ENCODE measurements at regions not wholly inside any gene's neighbourhood (a gene's known extent, or its start where the extent isn't known, plus 50 kb on each side); places are given as distances from the start of the nearest gene placed in this dataset.
"Not testable (repeated sequence)": the region's sequence is repeated elsewhere in the genome, so short reads cannot be mapped to it uniquely, and the experiment has no call there.

- Histone ChIP-seq H4K20me1 (ENCODE audit: control insufficient read depth, extremely low read depth, insufficient read depth, low read length) (no peaks in the 10 kb centered on the region), H3K4me2 (ENCODE audit: extremely low read depth, insufficient read depth, low read length) (no peak overlapping the region), H3K9me3 (ENCODE audit: control insufficient read depth, insufficient read depth, low read depth, low read length) (no peaks in the 10 kb centered on the region), H3K9ac (ENCODE audit: insufficient read depth, low read length) (no peak overlapping the region), H3K27ac (ENCODE audit: insufficient read depth, low read length) (no peak overlapping the region), H2AFZ (ENCODE audit: low read length) (no peak overlapping the region), H3K36me3 (ENCODE audit: control insufficient read depth, insufficient read depth, low read length) (no peaks in the 10 kb centered on the region), H3K27me3 (ENCODE audit: control insufficient read depth, insufficient read depth, low read length) (no peaks in the 10 kb centered on the region), H3K79me2 (ENCODE audit: control insufficient read depth, insufficient read depth, low read length) (no peaks in the 10 kb centered on the region), H3K4me1 (ENCODE audit: control insufficient read depth, extremely low read depth, insufficient read depth, low read length) (no peaks in the 10 kb centered on the region), H3K4me3 (replicated peaks in 1 of 4; ENCODE audit: control extremely low read depth in 1 of 4, insufficient read depth in 1 of 4, low read depth in 3 of 4, low read length in 4 of 4) (no peak overlapping the region)
- peak in 1 of 2 donors; percentile 9 for DNase-seq (ENCODE audit: low read depth in 2 of 2)
- no peak for TF ChIP-seq CTCF (conservative IDR thresholded peaks at IDR 0.05 in 1 of 2, IDR thresholded peaks at IDR 0.05 in 1 of 2; ENCODE audit: low read depth in 1 of 2, low read length in 2 of 2)
- TF ChIP-seq EZH2 (IDR thresholded peaks at IDR 0.05; ENCODE audit: low read length, missing control alignments) = no peak
Observed at GRCh38 chr2:142557391-142557790, 320.1 kb upstream of the KYNU start.

- not testable (repeated sequence) for H4K20me1 ChIP-seq (ENCODE audit: control insufficient read depth, extremely low read depth, insufficient read depth, low read length); H3K4me3 ChIP-seq (replicated peaks in 1 of 4; ENCODE audit: control extremely low read depth in 1 of 4, insufficient read depth in 1 of 4, low read depth in 3 of 4, low read length in 4 of 4); H3K36me3 ChIP-seq (ENCODE audit: control insufficient read depth, insufficient read depth, low read length); H3K27ac ChIP-seq (ENCODE audit: insufficient read depth, low read length); H2AFZ ChIP-seq (ENCODE audit: low read length); H3K4me2 ChIP-seq (ENCODE audit: extremely low read depth, insufficient read depth, low read length); DNase-seq (ENCODE audit: low read depth in 2 of 2); H3K9ac ChIP-seq (ENCODE audit: insufficient read depth, low read length); H3K79me2 ChIP-seq (ENCODE audit: control insufficient read depth, insufficient read depth, low read length); H3K4me1 ChIP-seq (ENCODE audit: control insufficient read depth, extremely low read depth, insufficient read depth, low read length); H3K27me3 ChIP-seq (ENCODE audit: control insufficient read depth, insufficient read depth, low read length); H3K9me3 ChIP-seq (ENCODE audit: control insufficient read depth, insufficient read depth, low read depth, low read length)
Observed at GRCh38 chr2:142545999-142546398, 331.5 kb upstream of the KYNU start.

GRCh38 chr2:142545036-142545435 lies 332.4 kb upstream of the KYNU start:
- Histone ChIP-seq H3K4me3 (replicated peaks in 1 of 4; ENCODE audit: control extremely low read depth in 1 of 4, insufficient read depth in 1 of 4, low read depth in 3 of 4, low read length in 4 of 4) (no peak overlapping the region), H3K79me2 (ENCODE audit: control insufficient read depth, insufficient read depth, low read length) (no peaks in the 10 kb centered on the region), H3K4me2 (ENCODE audit: extremely low read depth, insufficient read depth, low read length) (no peak overlapping the region), H3K9ac (ENCODE audit: insufficient read depth, low read length) (no peak overlapping the region), H3K36me3 (ENCODE audit: control insufficient read depth, insufficient read depth, low read length) (no peaks in the 10 kb centered on the region), H3K27me3 (ENCODE audit: control insufficient read depth, insufficient read depth, low read length) (no peaks in the 10 kb centered on the region), H3K27ac (ENCODE audit: insufficient read depth, low read length) (no peak overlapping the region), H3K4me1 (ENCODE audit: control insufficient read depth, extremely low read depth, insufficient read depth, low read length) (no peaks in the 10 kb centered on the region), H3K9me3 (ENCODE audit: control insufficient read depth, insufficient read depth, low read depth, low read length) (no peaks in the 10 kb centered on the region), H4K20me1 (ENCODE audit: control insufficient read depth, extremely low read depth, insufficient read depth, low read length) (no peaks in the 10 kb centered on the region), H2AFZ (ENCODE audit: low read length) (no peak overlapping the region)
- DNase-seq (ENCODE audit: low read depth in 2 of 2) = peak in 1 of 2 donors; percentile 0
- TF ChIP-seq EZH2 (IDR thresholded peaks at IDR 0.05; ENCODE audit: low read length, missing control alignments) (no peak), CTCF (conservative IDR thresholded peaks at IDR 0.05 in 1 of 2, IDR thresholded peaks at IDR 0.05 in 1 of 2; ENCODE audit: low read depth in 1 of 2, low read length in 2 of 2) (no peak)
